ENCODE measurements at regions not wholly inside any gene's neighbourhood (a gene's known extent, or its start where the extent isn't known, plus 50 kb on each side); places are given as distances from the start of the nearest gene placed in this dataset.

DNA sequence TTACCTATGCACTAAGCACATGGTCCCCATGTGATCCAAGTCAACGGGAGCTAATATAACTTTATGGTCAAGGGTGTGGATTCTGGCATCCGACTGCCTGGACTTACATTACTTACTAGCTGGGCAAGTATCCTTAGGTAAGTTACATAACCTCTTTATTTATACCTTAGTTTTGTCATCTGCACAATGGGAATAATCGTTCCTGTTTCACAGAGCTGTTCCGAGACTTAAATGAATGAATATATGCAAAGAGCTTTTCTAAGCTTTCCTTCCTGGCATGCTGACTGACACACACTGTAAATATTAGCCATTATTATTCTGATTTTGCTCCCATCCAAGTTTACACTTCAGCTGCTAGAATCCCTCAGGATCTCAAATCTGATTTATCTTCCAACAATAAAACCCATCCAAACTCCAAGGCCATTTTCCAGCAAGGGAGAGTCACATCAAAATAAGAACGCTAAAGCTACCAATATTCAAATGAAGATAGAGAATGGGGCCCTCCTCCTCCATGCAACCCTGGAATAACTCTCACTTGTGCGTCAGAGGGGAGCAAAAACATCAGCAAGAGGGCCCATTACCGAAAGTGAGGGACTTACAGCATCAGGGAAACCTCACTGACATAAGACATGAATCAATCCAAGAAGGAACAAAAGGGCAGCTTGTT is 115.6 kb upstream of the KAZN start:
- intact Hi-C loops (cut with DNase I): no loop called here
- Histone ChIP-seq H3K4me3 (no peak overlapping the region), H3K36me3 (no peaks in the 10 kb centered on the region), H3K27ac (replicated peaks in 1 of 4) (no peak overlapping the region), H3K4me1 (peaks cover 0 to 19% (median 14%) of the 10 kb centered on the region in 4 donors), H3K27me3 (no peaks in the 10 kb centered on the region), H3K9me3 (no peaks in the 10 kb centered on the region)
- whole genome bisulfite sequencing: 75% methylated on average over 7 of the region's 7 CpGs
- TF ChIP-seq, protein P1, sequence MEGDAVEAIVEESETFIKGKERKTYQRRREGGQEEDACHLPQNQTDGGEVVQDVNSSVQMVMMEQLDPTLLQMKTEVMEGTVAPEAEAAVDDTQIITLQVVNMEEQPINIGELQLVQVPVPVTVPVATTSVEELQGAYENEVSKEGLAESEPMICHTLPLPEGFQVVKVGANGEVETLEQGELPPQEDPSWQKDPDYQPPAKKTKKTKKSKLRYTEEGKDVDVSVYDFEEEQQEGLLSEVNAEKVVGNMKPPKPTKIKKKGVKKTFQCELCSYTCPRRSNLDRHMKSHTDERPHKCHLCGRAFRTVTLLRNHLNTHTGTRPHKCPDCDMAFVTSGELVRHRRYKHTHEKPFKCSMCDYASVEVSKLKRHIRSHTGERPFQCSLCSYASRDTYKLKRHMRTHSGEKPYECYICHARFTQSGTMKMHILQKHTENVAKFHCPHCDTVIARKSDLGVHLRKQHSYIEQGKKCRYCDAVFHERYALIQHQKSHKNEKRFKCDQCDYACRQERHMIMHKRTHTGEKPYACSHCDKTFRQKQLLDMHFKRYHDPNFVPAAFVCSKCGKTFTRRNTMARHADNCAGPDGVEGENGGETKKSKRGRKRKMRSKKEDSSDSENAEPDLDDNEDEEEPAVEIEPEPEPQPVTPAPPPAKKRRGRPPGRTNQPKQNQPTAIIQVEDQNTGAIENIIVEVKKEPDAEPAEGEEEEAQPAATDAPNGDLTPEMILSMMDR (IDR thresholded peaks at IDR 0.05): no peak
- TF ChIP-seq POLR2AphosphoS5 (IDR thresholded peaks at IDR 0.05): no peak
- DNase-seq (ENCODE audit: extremely low spot score): no peak

DNA sequence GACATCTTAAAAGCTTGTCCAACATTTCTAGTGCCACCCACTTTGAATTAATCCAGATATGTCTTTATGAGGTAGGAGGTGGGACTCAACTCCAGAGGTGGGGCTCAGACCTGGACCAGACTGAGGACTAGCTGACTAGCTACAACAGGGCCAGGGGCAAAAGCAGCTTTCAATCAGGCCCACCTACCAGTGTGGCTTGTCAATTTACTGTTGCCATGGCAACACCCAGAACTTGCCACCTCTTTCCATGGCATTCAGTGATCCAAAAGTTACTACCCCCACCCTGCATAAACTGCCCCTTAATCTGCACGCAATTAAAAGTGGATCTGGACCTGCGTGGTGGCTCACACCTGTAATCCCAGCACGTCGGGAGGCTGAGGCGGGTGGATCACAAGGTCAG is 113.2 kb upstream of the KAZN start:
- Histone ChIP-seq H3K36me3 (no peaks in the 10 kb centered on the region), H3K27ac (replicated peaks in 1 of 4) (no peak overlapping the region), H3K27me3 (no peaks in the 10 kb centered on the region), H3K9me3 (no peaks in the 10 kb centered on the region), H3K4me1 (peaks cover 0 to 19% (median 14%) of the 10 kb centered on the region in 4 donors), H3K4me3 (no peak overlapping the region)
- 95% methylated on average over 5 of the region's 5 CpGs for whole genome bisulfite sequencing
- no peak for TF ChIP-seq POLR2A (IDR thresholded peaks at IDR 0.05; ENCODE audit: low read depth)
- no peak for TF ChIP-seq EP300 (IDR thresholded peaks at IDR 0.05)
- TF ChIP-seq, protein P1 (IDR thresholded peaks at IDR 0.05): no peak
- no peak for TF ChIP-seq POLR2AphosphoS5 (IDR thresholded peaks at IDR 0.05)
- intact Hi-C loops (cut with DNase I): no loop called here
- no peak for DNase-seq (ENCODE audit: extremely low spot score)

DNA sequence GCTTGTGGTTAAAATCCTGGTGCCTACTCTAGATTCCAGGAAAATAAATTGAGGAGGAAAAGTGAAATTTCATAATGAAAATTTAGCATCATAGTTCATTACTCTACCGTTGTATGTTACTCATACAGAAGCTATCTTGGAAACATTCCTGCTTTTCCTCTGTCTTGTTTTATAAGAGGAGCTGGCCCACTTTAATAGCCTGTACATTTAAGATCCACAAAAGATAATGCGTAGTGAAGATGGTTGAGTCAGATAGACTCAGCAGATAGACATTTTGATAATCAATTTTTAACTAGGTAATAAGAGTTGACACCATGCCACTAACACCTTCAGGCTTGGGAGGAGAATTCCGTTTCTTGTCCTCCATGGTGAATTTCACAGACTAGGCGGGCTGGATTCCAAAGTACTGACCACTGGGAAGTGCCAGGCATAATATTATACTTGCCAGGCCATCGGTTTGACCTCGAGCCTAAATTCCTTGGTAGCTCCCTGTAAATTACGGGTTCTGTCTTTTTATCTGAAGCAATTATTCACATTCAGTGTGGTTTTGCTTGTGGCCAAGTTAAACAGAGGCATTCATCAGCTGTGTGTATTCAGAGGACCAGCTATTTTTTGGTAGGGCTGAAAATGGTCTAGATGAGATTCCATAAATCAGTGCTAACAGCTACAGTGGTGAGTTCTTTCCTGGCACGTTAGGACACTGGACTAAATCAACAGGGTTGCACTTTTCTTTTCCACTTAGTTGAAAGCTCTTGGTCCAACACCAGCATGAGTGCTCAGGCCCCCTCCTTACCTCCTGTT is 111.9 kb upstream of the KAZN start:
- intact Hi-C loops (cut with DNase I): no loop called here
- no peaks in the 10 kb centered on the region for H3K9me3 ChIP-seq
- H3K4me1 ChIP-seq: peaks cover 0 to 19% (median 15%) of the 10 kb centered on the region in 4 donors
- DNase-seq (ENCODE audit: extremely low spot score): no peak
- H3K27me3 ChIP-seq: no peaks in the 10 kb centered on the region
- H3K4me3 ChIP-seq: no peak overlapping the region
- 35% methylated on average over 8 of the region's 8 CpGs for WGBS
- no peaks in the 10 kb centered on the region for H3K36me3 ChIP-seq
- peak overlapping the region in 3 of 4 donors; percentile 11 to 47 (median 27) for H3K27ac ChIP-seq (replicated peaks in 1 of 4)
- no peak for TF ChIP-seq POLR2A (IDR thresholded peaks at IDR 0.05; ENCODE audit: low read depth)
- no peak for TF ChIP-seq EP300 (IDR thresholded peaks at IDR 0.05)
- TF ChIP-seq POLR2AphosphoS5 (IDR thresholded peaks at IDR 0.05): no peak
- TF ChIP-seq, protein P1 (IDR thresholded peaks at IDR 0.05): no peak

DNA sequence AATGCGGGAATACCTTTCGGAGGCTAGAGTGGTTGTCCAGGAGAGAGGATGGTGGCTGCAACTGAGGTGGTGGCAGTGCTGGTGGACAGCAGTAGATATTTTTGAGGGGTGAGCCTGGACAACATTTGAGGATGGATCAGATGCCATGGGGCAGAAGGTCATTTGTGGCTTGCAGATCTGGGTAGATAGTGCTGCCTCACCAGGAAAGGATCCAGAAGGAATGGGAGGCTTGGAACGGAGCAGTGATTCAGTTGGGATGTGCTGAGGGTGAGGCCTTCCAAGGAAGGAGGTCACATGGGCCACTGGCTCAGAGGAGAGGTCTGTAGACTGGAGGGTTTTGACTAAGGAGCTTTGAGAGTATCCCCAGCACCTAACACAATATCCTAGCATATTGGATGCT is 110.8 kb upstream of the KAZN start:
- no peak overlapping the region for H3K27ac ChIP-seq (replicated peaks in 1 of 4)
- H3K4me1 ChIP-seq: peaks cover 0 to 25% (median 15%) of the 10 kb centered on the region in 4 donors
- no peak overlapping the region for H3K4me3 ChIP-seq
- H3K27me3 ChIP-seq: no peaks in the 10 kb centered on the region
- DNase-seq (ENCODE audit: extremely low spot score): no peak
- intact Hi-C loops (cut with DNase I): no loop called here
- H3K36me3 ChIP-seq: no peaks in the 10 kb centered on the region
- TF ChIP-seq, protein P1 (IDR thresholded peaks at IDR 0.05): no peak
- TF ChIP-seq POLR2AphosphoS5 (IDR thresholded peaks at IDR 0.05) (no peak), EP300 (IDR thresholded peaks at IDR 0.05) (no peak), POLR2A (IDR thresholded peaks at IDR 0.05; ENCODE audit: low read depth) (no peak)
- WGBS: 61% methylated on average over 3 of the region's 3 CpGs
- H3K9me3 ChIP-seq: no peaks in the 10 kb centered on the region
